Glomerular endothelial cell (primary cell): ENCODE measurements at regions not wholly inside any gene's neighbourhood (a gene's known extent, or its start where the extent isn't known, plus 50 kb on each side); places are given as distances from the start of the nearest gene placed in this dataset.

Experiments used
- DNase-seq: peaks from one replicate; pipeline ENCODE4 v3.0.0-alpha.2; 2011; ENCODE audit warnings: low read depth, low spot score; ENCODE audit errors: extremely low read depth

DNA sequence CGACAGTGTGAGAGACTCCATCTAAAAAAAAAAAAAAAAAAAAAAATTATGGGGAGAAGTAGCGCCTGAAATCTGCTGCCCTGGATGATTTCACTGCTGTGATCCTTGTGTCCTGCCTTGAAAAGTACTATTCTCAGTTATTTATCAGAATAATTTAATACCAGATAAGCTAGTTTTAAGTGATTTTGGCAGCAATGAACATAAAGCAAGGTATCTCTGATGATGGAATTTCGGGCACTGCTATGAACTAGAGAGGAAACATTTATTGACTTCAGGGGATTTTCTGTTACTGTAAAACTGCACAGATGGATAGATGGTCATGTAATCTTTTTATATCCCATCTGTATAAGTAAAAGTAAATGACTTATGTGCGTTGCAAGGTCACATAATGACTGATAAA is 619.1 kb upstream of the ANKRD30A start:
- DNase-seq, result no peak

GRCh38 chr10:36504758-36505157 is 620.6 kb upstream of the ANKRD30A start:
- no peak for DNase-seq

- DNase-seq, result no peak
These were observed 625.1 kb upstream of the ANKRD30A start for GRCh38 chr10:36500266-36500665.

GRCh38 chr10:36499693-36500092 is 625.7 kb upstream of the ANKRD30A start:
- no peak for DNase-seq

DNA sequence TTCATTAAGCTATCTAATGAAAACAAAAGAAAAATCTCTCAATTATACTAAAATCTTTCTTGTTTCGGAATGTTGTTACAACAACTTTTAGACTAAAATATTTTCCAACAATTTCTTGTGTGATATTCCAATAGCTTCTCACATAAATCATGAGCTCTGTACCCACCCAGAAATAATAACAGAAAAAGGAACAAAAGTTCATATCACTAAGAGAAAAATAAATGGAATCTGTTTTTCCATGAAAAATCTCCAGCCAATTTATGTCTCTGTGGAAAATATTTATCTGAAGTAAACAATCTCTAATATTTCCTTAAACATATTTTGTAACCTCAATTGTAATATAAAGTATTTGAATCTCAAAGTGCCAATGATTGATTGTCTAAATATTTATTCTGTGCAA is 628.6 kb upstream of the ANKRD30A start:
- DNase-seq, result no peak

GRCh38 chr10:36494371-36494770 is 631.0 kb upstream of the ANKRD30A start:
- DNase-seq, result no peak

DNA sequence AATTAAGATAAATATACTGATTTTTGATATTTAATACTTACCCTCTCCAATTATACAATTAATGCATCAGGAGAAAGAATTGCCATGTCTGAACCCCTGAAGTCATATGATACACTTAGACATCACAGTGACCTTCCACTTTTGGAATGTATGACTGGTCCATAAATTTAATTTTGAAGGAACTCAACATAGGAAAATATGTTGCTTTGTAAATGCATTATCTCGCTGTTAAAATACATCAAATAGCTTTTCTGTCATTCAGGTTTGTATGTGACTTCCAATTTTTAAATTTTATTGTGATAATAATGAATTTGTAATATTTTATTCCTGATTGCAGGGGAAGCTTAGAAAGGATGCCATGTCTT is 631.9 kb upstream of the ANKRD30A start:
- DNase-seq, result no peak

DNA sequence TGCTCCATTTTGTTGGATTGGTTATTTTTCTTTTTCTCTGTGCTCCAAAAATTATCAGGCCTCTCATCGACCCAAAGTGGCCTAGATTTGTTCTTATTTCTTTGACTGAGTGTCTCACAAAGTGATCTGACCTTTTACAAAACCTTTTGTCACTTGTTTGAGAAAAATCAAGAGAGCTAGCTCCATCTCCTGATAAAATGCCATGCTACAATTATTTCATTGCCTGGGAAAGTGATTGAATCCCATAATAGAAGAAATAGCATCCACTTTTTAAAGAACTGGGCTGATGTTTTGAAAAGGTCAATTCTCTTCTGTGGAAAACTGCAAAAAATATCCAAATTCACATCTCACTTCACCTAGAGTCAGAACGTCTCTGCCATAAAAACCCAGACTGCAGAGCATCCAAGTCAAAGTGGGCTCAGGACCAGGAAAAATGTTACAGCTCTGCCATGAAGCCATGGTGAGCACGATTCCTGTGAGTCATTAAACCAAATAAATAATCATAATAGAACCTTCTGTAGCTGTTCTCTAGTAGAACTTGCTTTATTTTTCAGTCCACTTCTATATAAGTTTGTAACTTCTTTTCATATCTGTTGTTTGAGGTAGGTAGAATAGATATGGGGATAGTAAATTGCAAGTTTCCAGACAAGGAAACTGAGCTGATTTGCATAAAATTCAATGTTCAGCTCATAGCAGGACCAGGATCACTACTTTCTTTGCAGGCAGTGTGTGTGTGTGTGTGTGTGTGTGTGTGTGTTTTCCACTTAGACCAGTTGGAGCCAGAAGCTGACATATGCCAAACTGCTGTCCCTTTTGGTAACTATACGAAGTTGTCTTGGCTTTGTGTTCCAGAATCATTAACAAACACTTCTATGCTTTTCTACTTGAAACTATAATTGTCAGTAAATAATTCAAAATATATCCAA is 632.5 kb upstream of the ANKRD30A start:
- no peak for DNase-seq

GRCh38 chr10:36491926-36492325 is 633.5 kb upstream of the ANKRD30A start:
- DNase-seq, result no peak

GRCh38 chr10:36489611-36490228 is 635.7 kb upstream of the ANKRD30A start:
- no peak for DNase-seq

GRCh38 chr10:36489181-36489580 is 636.2 kb upstream of the ANKRD30A start:
- no peak for DNase-seq

- DNase-seq, result no peak
These were observed 636.8 kb upstream of the ANKRD30A start for GRCh38 chr10:36488579-36488978.

GRCh38 chr10:36479073-36479472 is 646.3 kb upstream of the ANKRD30A start:
- DNase-seq, result no peak

DNA sequence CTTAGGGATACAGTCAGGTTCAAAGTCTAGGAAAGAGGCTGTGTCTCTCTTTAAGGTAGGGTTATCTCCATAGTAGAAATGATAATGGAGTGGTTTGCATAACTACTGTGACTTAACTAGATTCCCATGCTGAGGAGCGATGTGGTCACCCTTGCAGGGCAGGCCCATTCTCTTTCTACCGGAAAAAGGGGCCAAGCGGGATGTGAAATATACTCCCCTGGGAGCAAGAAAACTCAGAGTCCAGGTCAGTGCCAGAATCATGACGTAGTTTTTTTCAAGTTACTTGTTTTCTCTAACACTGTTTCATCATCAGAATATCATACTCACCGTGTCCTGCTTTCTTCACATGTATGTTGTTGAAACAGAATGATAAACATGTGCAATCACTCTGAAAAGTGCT is 649.0 kb upstream of the ANKRD30A start:
- no peak for DNase-seq

GRCh38 chr10:36475746-36476145 is 649.7 kb upstream of the ANKRD30A start:
- no peak for DNase-seq

GRCh38 chr10:36474456-36474855 is 650.9 kb upstream of the ANKRD30A start:
- DNase-seq, result no peak

DNA sequence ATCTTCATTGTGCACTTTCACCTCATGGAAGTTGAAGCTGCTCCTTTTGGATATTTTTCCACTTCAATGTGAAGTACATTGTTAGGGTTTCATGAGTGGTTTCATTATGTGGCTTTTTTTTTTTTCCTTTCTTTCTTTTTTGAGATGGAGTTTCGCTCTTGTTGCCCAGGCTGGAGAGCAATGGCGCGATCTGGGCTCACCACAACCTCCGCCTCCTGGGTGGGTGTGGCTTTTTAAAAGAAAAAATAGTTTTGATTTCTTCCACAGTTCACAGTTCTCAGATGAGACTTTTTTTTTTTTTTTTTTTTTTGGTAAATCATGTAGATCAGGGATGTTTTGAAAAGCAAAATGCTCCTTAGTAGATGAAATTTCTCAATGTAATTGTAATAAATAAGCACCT is 652.3 kb upstream of the ANKRD30A start:
- no peak for DNase-seq

- no peak for DNase-seq
These were observed 655.8 kb upstream of the ANKRD30A start for GRCh38 chr10:36469585-36469984.

DNA sequence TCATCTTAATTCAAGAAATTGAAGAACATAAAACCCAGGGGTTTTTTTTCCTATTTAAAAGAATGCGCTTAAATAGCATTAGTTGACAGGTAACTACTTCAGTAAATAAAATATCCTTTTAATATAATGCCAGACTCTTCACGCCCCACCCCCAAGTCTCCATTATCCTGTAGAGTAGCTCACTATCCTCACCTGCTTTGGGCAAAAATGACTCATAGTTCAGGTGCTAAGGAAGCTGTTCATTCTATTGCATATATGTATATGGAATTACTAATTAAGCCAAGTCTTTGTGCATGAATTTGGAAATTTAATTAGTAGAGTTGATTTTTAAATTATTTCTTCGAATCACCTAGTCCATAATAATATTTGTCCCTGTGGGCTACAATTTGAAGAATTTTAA is 656.8 kb upstream of the ANKRD30A start:
- DNase-seq, result no peak

- DNase-seq, result no peak
These were observed 659.6 kb upstream of the ANKRD30A start for GRCh38 chr10:36465604-36466379.

- no peak for DNase-seq
These were observed 661.1 kb upstream of the ANKRD30A start for GRCh38 chr10:36464291-36464690.

GRCh38 chr10:36463390-36463789 is 662.0 kb upstream of the ANKRD30A start:
- no peak for DNase-seq
